ENCODE measurements at regions not wholly inside any gene's neighbourhood (a gene's known extent, or its start where the extent isn't known, plus 50 kb on each side); places are given as distances from the start of the nearest gene placed in this dataset.

GRCh38 chr5:127235136-127235535 lies 55.5 kb upstream of the MEGF10 start:
- intact Hi-C loops (cut with DNase I) = no loop called here
- no peak for TF ChIP-seq CTCF (IDR thresholded peaks at IDR 0.05)
- WGBS, 3 donors = 84 to 90% (median 87%) methylated on average over 4 of the region's 4 CpGs

GRCh38 chr5:127236254-127236653 lies 54.3 kb upstream of the MEGF10 start:
- no peak for DNase-seq
- WGBS, 3 donors = 44 to 73% (median 53%) methylated on average over 1 of the region's 1 CpG
- H3K9me3 ChIP-seq = no peaks in the 10 kb centered on the region
- H3K27ac ChIP-seq = no peak overlapping the region
- no peak for TF ChIP-seq CTCF (IDR thresholded peaks at IDR 0.05)
- intact Hi-C loops (cut with DNase I) = no loop called here
- ATAC-seq = no peak
- H3K4me1 ChIP-seq = no peaks in the 10 kb centered on the region
- H3K27me3 ChIP-seq (ENCODE audit: insufficient read depth in 3 of 3, low read length in 2 of 3) = no peaks in the 10 kb centered on the region
- no peaks in the 10 kb centered on the region for H3K36me3 ChIP-seq (ENCODE audit: insufficient read depth in 1 of 2, low read depth in 1 of 2)
- no peak overlapping the region for H3K4me3 ChIP-seq

More at GRCh38 chr5:127235136-127235535, 55.5 kb upstream of the MEGF10 start:
- H3K4me3 ChIP-seq = no peak overlapping the region
- H3K36me3 ChIP-seq (ENCODE audit: insufficient read depth in 1 of 2, low read depth in 1 of 2) = no peaks in the 10 kb centered on the region
- no peaks in the 10 kb centered on the region for H3K27me3 ChIP-seq (ENCODE audit: insufficient read depth in 3 of 3, low read length in 2 of 3)
- H3K4me1 ChIP-seq = no peaks in the 10 kb centered on the region
- H3K27ac ChIP-seq = no peak overlapping the region
- no peak for ATAC-seq
- DNase-seq = no peak
- H3K9me3 ChIP-seq = no peaks in the 10 kb centered on the region
